ENCODE measurements at regions not wholly inside any gene's neighbourhood (a gene's known extent, or its start where the extent isn't known, plus 50 kb on each side); places are given as distances from the start of the nearest gene placed in this dataset.
"Not testable (repeated sequence)": the region's sequence is repeated elsewhere in the genome, so short reads cannot be mapped to it uniquely, and the experiment has no call there.

DNA sequence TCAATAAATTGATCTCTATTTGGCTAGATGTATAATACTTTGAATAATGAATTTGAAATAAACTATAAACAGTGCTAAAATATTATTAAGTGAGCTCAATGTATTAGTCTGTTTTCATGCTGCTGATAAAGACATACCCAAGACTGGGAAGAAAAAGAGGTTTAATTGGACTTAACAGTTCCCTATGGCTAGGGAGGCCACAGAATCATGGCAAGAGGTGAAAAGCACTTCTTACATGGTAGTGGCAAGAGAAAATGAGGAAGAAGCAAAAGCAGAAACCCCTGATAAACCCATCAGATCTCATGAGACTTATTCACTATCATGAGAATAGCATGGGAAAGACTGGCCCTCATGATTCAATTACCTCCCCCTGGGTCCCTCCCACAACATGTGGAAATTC lies 2092.4 kb upstream of the ACO1 start:
- TF ChIP-seq POLR2A (IDR thresholded peaks at IDR 0.05; ENCODE audit: low read length); GATA1 (IDR thresholded peaks at IDR 0.05; ENCODE audit: low read depth, low read length): not testable (repeated sequence)

Measured in erythroblast (primary cell).